Kidney epithelial cell (primary cell): ENCODE measurements at regions not wholly inside any gene's neighbourhood (a gene's known extent, or its start where the extent isn't known, plus 50 kb on each side); places are given as distances from the start of the nearest gene placed in this dataset.

Source experiments
- DNase-seq: peaks from one replicate; pipeline ENCODE4 v3.0.0-alpha.2; 2010; ENCODE audit warnings: low read depth
- H3K27me3 ChIP-seq: 2 replicates; pipeline ENCODE4 v1.6.0; 2011; ENCODE audit warnings: low read length; ENCODE audit not compliant: control insufficient read depth, insufficient read depth
- H3K36me3 ChIP-seq: 2 replicates; pipeline ENCODE4 v1.5.1; 2011; ENCODE audit warnings: low read length; ENCODE audit not compliant: control insufficient read depth, insufficient read depth
- H3K4me3 ChIP-seq: 2 replicates; pipeline ENCODE4 v1.5.1; 2011; ENCODE audit warnings: low read depth, mild to moderate bottlenecking, control low read depth, low read length
- CTCF ChIP-seq: IDR thresholded peaks from 2 replicates; pipeline ENCODE4 v1.5.1; 2011; ENCODE audit warnings: mild to moderate bottlenecking, moderate library complexity, low read length, control low read depth, inconsistent platforms; ENCODE audit not compliant: insufficient read depth, poor library complexity, severe bottlenecking

- H3K4me3 ChIP-seq, result no peak overlapping the region
- no peaks in the 10 kb centered on the region for H3K36me3 ChIP-seq
- no peak for DNase-seq
- TF ChIP-seq CTCF, result no peak
- no peaks in the 10 kb centered on the region for H3K27me3 ChIP-seq
Measured at GRCh38 chr20:7178004-7178403, 410.5 kb downstream of the BMP2 start.

- H3K36me3 ChIP-seq, result no peaks in the 10 kb centered on the region
- no peak for TF ChIP-seq CTCF
- H3K4me3 ChIP-seq, result no peak overlapping the region
- H3K27me3 ChIP-seq, result no peaks in the 10 kb centered on the region
- no peak for DNase-seq
Measured at GRCh38 chr20:7180256-7181045, 413.0 kb downstream of the BMP2 start.

DNA sequence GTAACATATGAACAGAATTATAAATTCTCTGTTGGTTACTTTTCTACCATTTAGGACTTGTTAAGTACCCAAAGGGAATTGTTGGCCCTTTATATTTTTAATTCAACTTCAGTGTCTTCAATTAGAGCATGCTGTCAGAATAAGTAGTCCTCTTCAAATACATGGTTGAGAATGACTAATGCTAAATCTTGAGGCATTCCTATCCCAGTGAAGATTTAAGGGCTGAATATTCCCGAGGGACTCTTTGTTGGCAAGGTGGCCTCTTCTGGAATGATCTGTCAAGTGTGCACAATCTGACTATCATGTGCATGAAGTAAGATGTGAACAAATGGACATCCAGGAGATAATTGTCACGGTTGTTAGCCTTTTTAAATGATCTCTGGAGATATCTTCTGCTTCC lies 421.7 kb downstream of the BMP2 start:
- Histone ChIP-seq H3K36me3 (no peaks in the 10 kb centered on the region), H3K27me3 (no peaks in the 10 kb centered on the region), H3K4me3 (no peak overlapping the region)
- TF ChIP-seq CTCF, result no peak
- no peak for DNase-seq

- Histone ChIP-seq H3K27me3 (no peaks in the 10 kb centered on the region), H3K4me3 (no peak overlapping the region), H3K36me3 (no peaks in the 10 kb centered on the region)
- TF ChIP-seq CTCF, result no peak
- no peak for DNase-seq
Measured at GRCh38 chr20:7193681-7194080, 426.2 kb downstream of the BMP2 start.

DNA sequence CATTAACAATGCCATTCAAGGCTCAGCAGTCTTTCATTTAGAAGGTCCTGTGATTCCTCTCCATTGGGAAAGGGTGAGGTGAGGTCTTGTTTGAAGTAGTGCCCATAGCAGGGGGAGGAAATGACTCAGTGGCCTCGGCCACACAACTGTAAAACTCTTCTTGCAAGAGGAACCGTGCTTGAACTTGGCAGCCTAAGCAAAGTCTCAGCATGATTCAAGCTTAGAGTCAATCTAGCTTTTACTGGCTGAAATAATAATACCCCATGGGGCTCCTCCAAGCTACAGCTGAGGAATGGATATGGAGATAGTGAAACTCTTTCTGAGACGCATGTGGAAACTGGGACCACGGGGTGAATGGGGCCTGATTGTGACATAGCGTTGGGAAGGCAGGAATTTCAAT lies 428.2 kb downstream of the BMP2 start:
- peak; percentile 79 for DNase-seq

More for the DNA sequence above, 428.2 kb downstream of the BMP2 start:
- no peak for TF ChIP-seq CTCF
- H3K36me3 ChIP-seq, result no peaks in the 10 kb centered on the region
- H3K27me3 ChIP-seq, result no peaks in the 10 kb centered on the region
- no peak overlapping the region for H3K4me3 ChIP-seq
